Activated CD4-positive, alpha-beta T cell treated with anti-CD3 and anti-CD28 coated beads, Interleukin-2, amount 50 U/mL, for 1 hour (primary cell): ENCODE measurements at regions not wholly inside any gene's neighbourhood (a gene's known extent, or its start where the extent isn't known, plus 50 kb on each side); places are given as distances from the start of the nearest gene placed in this dataset.

ENCODE experiments used
- DNase-seq: peaks from one replicate; pipeline ENCODE4 v3.0.0-alpha.2; 2020

GRCh38 chr4:121221608-121222007, 57.5 kb upstream of the TNIP3 start:
- no peak for DNase-seq

DNA sequence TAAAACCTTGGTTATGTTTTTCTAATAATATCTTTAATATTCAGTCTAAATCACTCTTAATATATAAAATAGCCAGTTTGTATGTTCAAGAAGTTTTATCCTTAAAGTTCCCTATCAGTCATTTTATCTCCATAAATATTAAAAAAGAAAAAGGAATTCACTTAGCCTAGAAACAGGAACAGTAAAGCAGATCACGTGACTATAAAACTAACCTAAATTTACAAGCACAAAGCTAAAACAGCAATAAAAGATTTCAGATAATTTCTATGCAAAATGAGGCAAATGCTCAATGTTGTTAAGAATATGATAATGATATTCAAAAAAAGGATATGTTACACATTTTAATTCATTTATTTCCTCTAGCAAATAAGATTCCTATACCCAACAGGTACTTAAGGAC, 57.1 kb upstream of the TNIP3 start:
- DNase-seq, result no peak

DNA sequence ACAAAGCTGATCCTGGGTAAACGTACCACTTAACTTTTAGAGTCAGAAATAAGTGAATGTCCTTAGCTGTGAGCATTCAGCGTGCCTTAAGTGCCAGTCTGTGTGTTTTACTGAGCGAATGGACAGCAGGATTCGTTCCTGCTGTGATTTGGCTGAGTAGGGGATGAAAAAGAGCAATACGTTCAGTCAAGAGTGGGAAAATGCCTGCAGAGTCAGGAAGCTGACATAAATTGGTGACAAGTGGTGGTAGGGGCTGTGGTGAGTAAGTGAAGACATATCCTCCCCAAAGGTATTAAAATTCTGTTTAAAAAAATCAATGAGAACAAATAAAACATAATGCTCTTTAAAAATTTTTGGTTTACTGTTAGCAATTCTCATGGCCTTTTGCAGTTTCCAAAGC, 56.6 kb upstream of the TNIP3 start:
- no peak for DNase-seq

GRCh38 chr4:121219227-121219626, 55.1 kb upstream of the TNIP3 start:
- DNase-seq, result no peak

DNA sequence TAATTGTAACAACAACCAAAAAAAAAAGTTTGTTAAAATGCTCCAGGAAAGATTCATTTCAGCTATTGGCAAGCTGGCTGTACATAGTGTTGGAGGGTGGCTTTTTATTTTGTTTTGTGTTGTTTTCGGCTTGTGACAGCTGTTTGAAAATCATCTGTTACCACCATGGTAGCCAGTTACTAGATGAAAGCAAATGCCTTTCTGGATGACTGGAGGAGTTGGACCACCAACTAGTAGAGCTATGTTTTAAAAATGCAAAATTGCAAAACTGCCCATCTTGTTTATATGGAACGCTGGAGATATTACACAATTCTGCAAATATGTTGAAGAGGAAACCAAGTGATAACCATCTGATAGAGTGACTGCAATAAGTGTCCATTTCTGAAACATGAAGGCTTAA, 53.2 kb upstream of the TNIP3 start:
- DNase-seq, result no peak

DNA sequence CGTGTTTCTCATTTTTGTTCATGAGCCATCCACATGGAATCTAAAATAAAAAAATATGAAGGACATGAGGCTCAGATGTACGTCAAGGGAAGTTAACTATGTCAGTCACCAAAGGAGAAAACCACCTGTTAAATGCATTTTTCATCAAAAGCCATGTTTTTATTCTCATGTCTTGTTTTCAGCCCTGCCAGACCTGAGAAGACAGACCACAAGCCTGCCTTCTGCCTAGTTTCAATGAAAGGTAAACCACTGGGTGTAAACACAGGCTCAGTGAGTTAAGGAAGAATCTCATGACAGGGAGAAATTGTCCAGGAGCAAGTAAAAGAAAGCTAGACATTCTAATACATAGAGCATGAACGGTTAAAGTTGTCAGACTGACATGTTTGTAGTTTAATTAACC, 52.3 kb upstream of the TNIP3 start:
- no peak for DNase-seq

DNA sequence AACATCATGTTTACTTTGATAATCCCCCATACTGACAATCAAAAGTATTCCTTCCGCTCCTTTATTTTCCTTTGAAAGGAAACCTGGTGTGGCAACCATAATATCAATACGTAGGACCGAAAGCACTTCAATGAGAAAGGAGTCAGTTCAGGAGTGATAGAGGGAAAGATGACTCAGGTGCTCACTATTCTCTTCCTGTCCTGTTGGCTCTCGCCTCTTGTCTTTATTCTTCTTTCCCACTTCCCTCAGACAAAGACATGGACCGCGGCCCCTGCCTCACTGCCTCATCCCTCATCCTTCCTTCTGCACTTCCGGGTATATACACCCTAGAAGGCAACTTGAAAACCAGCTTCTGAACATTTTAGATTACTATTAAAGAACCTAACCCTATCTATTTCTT, 49.8 kb upstream of the TNIP3 start:
- no peak for DNase-seq
